ENCODE measurements at regions not wholly inside any gene's neighbourhood (a gene's known extent, or its start where the extent isn't known, plus 50 kb on each side); places are given as distances from the start of the nearest gene placed in this dataset.

- TF ChIP-seq CHD7 (IDR thresholded peaks at IDR 0.05; ENCODE audit: insufficient replicate concordance, low read length) (no peak), ATF3 (IDR thresholded peaks at IDR 0.05; ENCODE audit: insufficient read depth, low read depth, low read length) (no peak), RFX5 (IDR thresholded peaks at IDR 0.05; ENCODE audit: borderline replicate concordance, low read depth, low read length) (no peak), TAF7 (optimal IDR thresholded peaks at IDR 0.05; ENCODE audit: borderline replicate concordance, low read depth, low read length) (no peak), CTBP2 (IDR thresholded peaks at IDR 0.05; ENCODE audit: borderline replicate concordance, insufficient read depth, insufficient read length, low read length) (no peak)
Observed at GRCh38 chr17:70813355-70813930, 644.1 kb downstream of the KCNJ2 start (continued).
